HepG2 (cell line): ENCODE measurements at regions not wholly inside any gene's neighbourhood (a gene's known extent, or its start where the extent isn't known, plus 50 kb on each side); places are given as distances from the start of the nearest gene placed in this dataset.

Experiments used
- HIC2 ChIP-seq: sonication (generic); formaldehyde crosslinking; IDR thresholded peaks from 2 replicates; pipeline ENCODE4 v1.9.0; 2022; ENCODE audit warnings: low read depth, missing genetic modification reagents
- MTERF4 ChIP-seq: sonication (generic); formaldehyde crosslinking; IDR thresholded peaks from 2 replicates; pipeline ENCODE4 v1.8.0; 2023; ENCODE audit warnings: mild to moderate bottlenecking, missing genetic modification reagents
- NFYB ChIP-seq: sonication (generic); formaldehyde crosslinking; IDR thresholded peaks from 2 replicates; pipeline ENCODE4 v1.4.0; 2020; ENCODE audit warnings: missing genetic modification reagents
- NR3C1 ChIP-seq: sonication (generic); formaldehyde crosslinking; IDR thresholded peaks from 2 replicates; pipeline ENCODE4 v1.4.0; 2020; ENCODE audit warnings: missing genetic modification reagents
- PREB ChIP-seq: sonication (generic); formaldehyde crosslinking; IDR thresholded peaks from 2 replicates; pipeline ENCODE4 v1.4.0; 2020; ENCODE audit warnings: missing genetic modification reagents
- RAD51 ChIP-seq: fragments of 450-650 bp; IDR thresholded peaks from 2 replicates; pipeline ENCODE4 v1.6.1; 2016; ENCODE audit warnings: borderline replicate concordance
- RBM22 ChIP-seq: fragments of 200-400 bp; formaldehyde crosslinking; optimal IDR thresholded peaks from 2 replicates; pipeline ENCODE3; 2017; ENCODE audit warnings: mild to moderate bottlenecking, low read length, moderate library complexity
- SMARCC2 ChIP-seq: fragments of 450-650 bp; IDR thresholded peaks from 2 replicates; pipeline ENCODE4 v1.6.1; 2017; ENCODE audit warnings: antibody characterized with exemption, mild to moderate bottlenecking
- ZFP91 ChIP-seq: sonication (generic); formaldehyde crosslinking; IDR thresholded peaks from 2 replicates; pipeline ENCODE4 v1.9.0; 2022; ENCODE audit warnings: missing genetic modification reagents, mild to moderate bottlenecking, borderline replicate concordance

GRCh38 chr2:42890791-42891355, 98.5 kb upstream of the HAAO start:
- TF ChIP-seq RAD51 (no peak), NR3C1 (CRISPR knock-in tag) (no peak), RBM22 (no peak), ZFP91 (CRISPR knock-in tag) (no peak), PREB (CRISPR knock-in tag) (no peak), MTERF4 (no peak), SMARCC2 (no peak), HIC2 (CRISPR knock-in tag) (no peak), NFYB (CRISPR knock-in tag) (no peak)
